Urinary bladder (tissue), 3 donors: ENCODE measurements at regions not wholly inside any gene's neighbourhood (a gene's known extent, or its start where the extent isn't known, plus 50 kb on each side); places are given as distances from the start of the nearest gene placed in this dataset.

Source experiments
- DNase-seq: peaks from one replicate; pipeline ENCODE4 v3.0.0-alpha.2; 2015; ENCODE audit errors: extremely low spot score
- H3K27ac ChIP-seq: one replicate; pipeline ENCODE4 v1.5.1; 2013; ENCODE audit warnings: low read depth, mild to moderate bottlenecking, moderate library complexity
- H3K36me3 ChIP-seq: one replicate; pipeline ENCODE4 v1.6.1; 2013; ENCODE audit warnings: mild to moderate bottlenecking, moderate library complexity; ENCODE audit not compliant: insufficient read depth
- H3K4me1 ChIP-seq: one replicate; pipeline ENCODE4 v1.6.1; 2013; ENCODE audit warnings: mild to moderate bottlenecking, moderate library complexity; ENCODE audit not compliant: insufficient read depth
- H3K4me3 ChIP-seq: one replicate; pipeline ENCODE4 v1.5.1; 2013; ENCODE audit warnings: low read depth, low read length
- WGBS: extraction: QIAGEN DNeasy Blood & Tissue Kit; methylation state at CpG from one replicate; pipeline ENCODE4 v1.1.7; 2013; 5-methylcytosine and 5-hydroxymethylcytosine counted together
- donor health status: healthy with polysubstance abuse.
- donor health status: healthy.

DNA sequence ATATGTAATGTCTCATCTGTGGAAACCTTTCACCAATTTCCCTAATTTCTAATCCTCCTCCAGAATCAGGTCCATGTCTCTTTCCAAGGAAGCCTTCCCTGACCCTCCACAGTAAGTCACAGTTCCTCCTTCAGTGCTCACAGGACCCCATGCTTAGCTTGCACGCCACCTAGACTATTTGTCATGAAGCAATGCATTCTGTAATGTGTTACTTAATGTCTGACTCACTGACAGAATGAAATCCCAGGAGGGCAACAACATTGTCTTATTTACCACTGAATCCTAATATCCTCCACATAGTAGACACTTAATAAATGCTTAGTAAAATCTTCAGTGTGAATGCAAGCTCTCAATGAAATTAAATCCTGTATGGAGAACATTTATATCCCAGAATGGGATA, 245.9 kb upstream of the PLD5 start:
- H3K4me3 ChIP-seq, result no peak overlapping the region
- H3K4me1 ChIP-seq, result no peaks in the 10 kb centered on the region
- H3K27ac ChIP-seq, result no peak overlapping the region
- no peak for DNase-seq
- no peaks in the 10 kb centered on the region for H3K36me3 ChIP-seq
- 65% methylated on average over 1 of the region's 1 CpG for WGBS

DNA sequence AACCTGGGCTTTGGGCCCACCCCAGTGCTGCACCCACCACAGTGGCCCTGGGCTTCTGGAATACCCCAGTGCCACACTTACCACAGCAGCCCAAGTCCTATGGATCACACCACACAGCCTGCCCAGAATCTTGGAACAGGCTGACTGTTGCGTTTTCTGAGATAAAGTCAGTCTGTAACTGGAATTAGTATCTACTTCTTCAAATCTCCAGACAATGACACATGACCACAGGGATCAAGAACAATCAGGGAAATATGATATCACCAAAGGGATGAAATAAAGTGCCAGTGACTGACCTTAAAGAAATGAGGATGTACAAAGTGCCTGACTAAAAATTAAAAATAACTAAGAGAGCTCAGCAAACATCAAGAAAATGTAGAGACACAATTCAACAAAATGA, 239.7 kb upstream of the PLD5 start:
- 76% methylated on average over 1 of the region's 1 CpG for WGBS
- DNase-seq, result no peak

DNA sequence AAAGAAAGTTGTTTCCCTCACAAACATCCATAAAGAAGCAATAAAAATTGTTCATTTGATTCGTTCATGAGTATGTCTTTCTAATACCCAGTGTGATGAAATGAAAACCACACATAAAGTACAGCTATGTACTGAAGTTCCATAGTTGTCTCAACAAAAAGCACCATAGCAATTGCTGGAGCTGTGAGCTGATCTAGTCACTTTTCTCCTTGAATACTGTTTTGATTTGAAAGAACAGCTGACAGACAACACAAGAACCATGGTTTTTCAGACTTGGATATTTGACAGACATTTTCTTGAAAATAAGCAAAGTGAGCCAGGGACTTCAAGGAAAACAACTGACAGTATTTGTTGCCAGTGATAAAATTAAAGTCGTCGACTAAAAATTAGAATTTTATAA, 237.1 kb upstream of the PLD5 start:
- Histone ChIP-seq H3K27ac (no peak overlapping the region), H3K4me1 (no peaks in the 10 kb centered on the region), H3K36me3 (no peaks in the 10 kb centered on the region), H3K4me3 (no peak overlapping the region)
- WGBS, result 77% methylated on average over 3 of the region's 3 CpGs
- no peak for DNase-seq

More for the DNA sequence above, 239.7 kb upstream of the PLD5 start:
- Histone ChIP-seq H3K4me1 (no peaks in the 10 kb centered on the region), H3K36me3 (no peaks in the 10 kb centered on the region), H3K4me3 (no peak overlapping the region), H3K27ac (no peak overlapping the region)

DNA sequence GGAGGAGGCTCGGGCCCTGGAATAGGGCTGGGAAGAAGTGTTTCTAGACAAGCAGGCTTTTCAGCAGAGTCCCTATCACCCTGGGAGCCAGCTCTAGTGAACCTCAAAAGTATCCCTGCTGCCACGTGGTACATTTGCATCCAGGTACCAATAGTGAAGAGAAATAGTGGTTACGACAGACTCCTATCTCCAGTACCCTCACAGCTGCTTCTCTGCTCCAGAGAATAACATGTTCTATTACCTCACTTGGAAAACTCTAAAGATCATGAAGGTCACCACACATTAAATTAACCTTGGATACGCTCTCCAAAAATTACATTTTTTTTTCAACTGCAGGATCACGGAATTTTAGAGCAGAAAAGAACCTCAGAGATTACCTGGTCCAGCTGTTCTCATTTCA, 230.4 kb upstream of the PLD5 start:
- DNase-seq, result no peak
- no peaks in the 10 kb centered on the region for H3K4me1 ChIP-seq
- no peaks in the 10 kb centered on the region for H3K36me3 ChIP-seq
- H3K27ac ChIP-seq, result no peak overlapping the region
- no peak overlapping the region for H3K4me3 ChIP-seq
- 79% methylated on average over 5 of the region's 5 CpGs for WGBS

DNA sequence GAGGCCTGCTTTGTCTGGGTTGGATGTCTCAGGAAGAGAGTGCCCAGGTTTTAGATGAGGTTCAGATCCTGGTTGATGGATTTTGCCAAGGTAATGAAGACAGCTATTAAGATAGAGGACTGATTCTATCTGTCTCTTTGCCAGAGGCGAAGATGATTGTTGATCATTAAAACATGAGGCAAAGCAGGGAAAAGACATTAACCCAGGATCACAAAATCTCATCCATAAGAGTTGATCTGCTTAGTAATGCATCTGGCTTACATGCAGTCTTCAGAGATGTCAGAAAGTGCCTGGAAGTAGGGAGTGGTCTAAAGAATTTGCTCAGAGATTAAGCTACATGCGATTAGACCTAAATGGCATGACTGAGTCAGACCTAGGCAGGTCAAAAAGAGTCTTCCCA, 229.6 kb upstream of the PLD5 start:
- Histone ChIP-seq H3K4me1 (no peaks in the 10 kb centered on the region), H3K36me3 (no peaks in the 10 kb centered on the region), H3K27ac (no peak overlapping the region), H3K4me3 (no peak overlapping the region)
- DNase-seq, result peak; percentile 6
- 76% methylated on average over 2 of the region's 2 CpGs for WGBS

DNA sequence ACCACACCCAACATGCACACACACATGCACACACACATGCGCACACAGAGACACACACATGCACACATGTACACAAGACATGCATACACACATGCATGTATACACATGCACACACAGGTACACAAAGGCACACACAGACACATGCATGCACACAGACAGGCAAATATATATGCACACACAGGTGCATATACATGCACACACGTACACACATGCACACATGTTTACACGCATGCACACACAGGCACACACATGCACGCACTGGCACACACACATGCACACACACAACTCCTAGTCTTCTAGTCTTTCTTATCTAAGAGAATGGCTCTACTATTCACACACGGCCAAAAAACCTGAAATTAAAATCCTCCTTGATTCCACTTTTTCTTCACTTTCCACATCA, 222.7 kb upstream of the PLD5 start:
- 84% methylated on average over 5 of the region's 5 CpGs for WGBS
- no peak for DNase-seq
- Histone ChIP-seq H3K4me1 (no peaks in the 10 kb centered on the region), H3K27ac (no peak overlapping the region), H3K36me3 (no peaks in the 10 kb centered on the region), H3K4me3 (no peak overlapping the region)

DNA sequence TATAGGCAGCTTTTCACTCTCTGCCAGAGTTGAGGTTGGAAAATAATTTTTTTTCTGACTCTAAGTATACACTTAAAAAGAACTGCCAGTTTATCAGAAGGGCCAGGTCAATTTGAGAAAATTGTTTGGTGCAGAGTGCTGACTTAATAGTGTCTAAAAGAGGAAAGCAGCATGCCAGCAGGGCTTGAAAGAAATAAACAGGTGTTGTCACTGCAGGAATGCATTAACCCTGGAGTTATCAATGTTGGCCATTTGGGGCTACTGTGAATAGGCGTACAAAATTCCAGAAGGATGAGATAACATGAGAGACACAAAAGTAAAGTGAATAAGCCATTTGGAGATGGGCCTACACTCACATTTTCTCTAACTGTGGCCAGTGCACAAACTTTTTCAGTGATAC, 220.6 kb upstream of the PLD5 start:
- no peak for DNase-seq
- Histone ChIP-seq H3K27ac (no peak overlapping the region), H3K36me3 (no peaks in the 10 kb centered on the region), H3K4me1 (no peaks in the 10 kb centered on the region), H3K4me3 (no peak overlapping the region)
- 53% methylated on average over 1 of the region's 1 CpG for WGBS

DNA sequence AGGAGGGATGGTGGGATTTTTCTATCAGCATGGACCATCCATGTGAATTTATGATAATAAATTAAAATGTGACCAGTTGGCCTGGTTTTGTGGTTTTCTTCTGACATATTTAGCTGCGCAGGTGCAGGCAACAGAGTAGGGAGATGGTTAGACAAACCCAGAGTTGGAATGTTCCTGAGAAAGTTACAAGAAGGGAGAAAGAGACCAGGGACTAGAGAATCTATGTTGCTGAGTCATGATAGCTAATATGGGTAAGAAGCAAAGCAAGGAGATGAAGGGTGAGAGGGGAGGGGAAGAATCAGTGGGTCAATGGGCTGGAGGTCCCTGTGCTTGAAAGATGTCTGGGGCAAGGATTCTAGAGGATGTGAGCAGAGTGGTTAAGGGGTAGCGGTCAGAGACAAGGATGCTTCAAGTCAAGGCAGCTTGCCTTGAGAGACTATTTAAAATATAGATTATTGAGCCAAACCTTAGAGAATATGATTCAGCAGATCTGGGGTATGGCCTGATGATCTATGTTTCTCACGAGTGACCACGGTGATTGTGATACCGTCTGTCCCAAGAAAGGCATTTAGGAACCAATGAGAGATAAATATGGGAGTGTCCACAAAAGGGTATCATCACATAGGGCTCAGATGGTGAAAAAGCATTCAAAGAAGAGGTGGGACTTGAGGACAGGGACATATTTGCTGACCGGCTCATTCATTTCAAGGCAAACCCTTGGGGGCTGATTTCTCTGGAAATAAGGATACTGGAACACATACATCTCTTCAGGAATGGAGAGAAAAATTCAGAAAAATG, 219.7 kb upstream of the PLD5 start:
- no peaks in the 10 kb centered on the region for H3K36me3 ChIP-seq
- no peak overlapping the region for H3K4me3 ChIP-seq
- H3K4me1 ChIP-seq, result no peaks in the 10 kb centered on the region
- 92% methylated on average over 6 of the region's 6 CpGs for WGBS
- DNase-seq, result no peak
- H3K27ac ChIP-seq, result no peak overlapping the region

DNA sequence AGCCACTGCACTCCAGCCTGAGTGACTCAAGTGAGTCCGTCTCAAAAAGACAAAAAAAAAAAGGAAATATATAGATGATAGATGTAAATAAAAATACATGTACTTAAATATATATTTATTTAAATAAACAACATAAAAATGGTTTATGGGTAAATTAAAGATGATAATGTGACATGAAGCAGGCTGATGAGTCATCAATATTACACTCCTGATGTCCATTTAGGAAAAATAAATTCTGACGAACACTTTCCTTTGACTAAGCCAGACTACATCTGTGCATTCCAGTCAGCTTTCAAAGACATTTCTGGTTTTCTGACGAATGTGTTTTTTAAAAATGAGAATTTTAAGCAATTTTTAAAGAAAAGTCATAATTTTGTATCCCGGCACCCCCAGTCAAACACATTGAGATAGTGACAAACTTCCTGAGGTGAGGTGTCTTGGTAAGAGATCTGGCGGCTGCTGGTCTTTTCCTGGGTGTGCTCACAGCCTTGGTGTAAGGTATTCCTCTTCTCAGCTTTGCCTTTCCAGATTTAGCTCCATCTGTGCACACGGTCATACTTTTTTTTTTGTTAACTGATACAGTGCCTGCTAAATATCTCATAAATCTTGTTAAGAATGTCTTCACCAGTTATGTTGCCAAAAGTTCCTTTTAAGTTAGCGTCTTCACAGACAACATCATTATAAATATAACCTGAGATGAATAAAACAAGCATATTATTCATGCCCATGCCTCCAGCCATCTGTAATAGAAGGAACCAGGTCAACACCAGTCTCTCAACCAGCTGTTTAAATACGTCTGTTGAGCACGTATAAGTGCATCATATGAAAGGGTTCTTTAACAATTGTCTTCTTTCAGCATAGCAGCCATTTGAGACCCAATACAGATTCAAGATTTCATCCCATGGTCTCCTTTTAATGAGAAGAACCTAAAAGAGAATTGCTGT, 214.5 kb upstream of the PLD5 start:
- WGBS, result 70% methylated on average over 9 of the region's 9 CpGs
- Histone ChIP-seq H3K36me3 (no peaks in the 10 kb centered on the region), H3K4me3 (no peak overlapping the region), H3K4me1 (no peaks in the 10 kb centered on the region), H3K27ac (no peak overlapping the region)
- no peak for DNase-seq

DNA sequence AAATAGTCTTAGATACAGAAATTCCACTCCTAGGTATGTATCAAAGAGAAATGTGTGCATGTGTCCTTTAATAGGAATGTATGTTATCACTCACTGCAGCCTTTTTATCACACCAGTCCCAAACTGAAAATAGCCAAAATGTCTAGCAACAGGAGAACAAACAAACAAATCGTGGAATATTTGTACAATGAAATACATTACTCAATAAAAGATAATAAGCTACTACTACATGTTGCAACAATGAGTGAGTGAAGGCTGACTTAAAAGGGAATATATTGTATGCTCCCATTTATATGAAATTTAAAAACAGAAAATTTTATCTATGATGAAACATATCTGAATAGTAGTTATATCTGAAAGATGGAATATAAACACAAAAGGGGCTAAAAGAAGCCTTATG, 212.1 kb upstream of the PLD5 start:
- Histone ChIP-seq H3K4me1 (no peaks in the 10 kb centered on the region), H3K4me3 (no peak overlapping the region), H3K27ac (no peak overlapping the region), H3K36me3 (no peaks in the 10 kb centered on the region)
- DNase-seq, result no peak
- WGBS, result 32% methylated on average over 1 of the region's 1 CpG

DNA sequence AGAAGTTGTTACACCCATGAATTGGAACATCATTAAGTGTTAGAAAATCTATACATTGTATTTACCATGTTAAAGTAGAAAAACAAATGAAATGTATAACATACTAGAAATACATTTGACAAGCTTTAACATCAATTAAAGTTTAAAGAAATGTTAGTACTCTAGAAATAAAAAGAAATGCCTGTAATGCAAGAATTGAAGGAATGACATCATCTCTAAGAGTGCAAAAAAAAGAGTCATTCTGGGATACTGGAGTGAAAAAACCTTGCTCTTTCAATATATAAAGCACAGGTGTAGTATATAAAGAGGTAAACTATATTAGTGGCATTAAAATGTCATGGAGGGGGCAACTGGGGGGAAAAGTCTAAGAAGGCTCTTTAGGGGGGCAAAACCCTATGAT, 210.8 kb upstream of the PLD5 start:
- H3K4me3 ChIP-seq, result no peak overlapping the region
- no peak for DNase-seq
- H3K36me3 ChIP-seq, result no peaks in the 10 kb centered on the region
- H3K27ac ChIP-seq, result no peak overlapping the region
- no peaks in the 10 kb centered on the region for H3K4me1 ChIP-seq

DNA sequence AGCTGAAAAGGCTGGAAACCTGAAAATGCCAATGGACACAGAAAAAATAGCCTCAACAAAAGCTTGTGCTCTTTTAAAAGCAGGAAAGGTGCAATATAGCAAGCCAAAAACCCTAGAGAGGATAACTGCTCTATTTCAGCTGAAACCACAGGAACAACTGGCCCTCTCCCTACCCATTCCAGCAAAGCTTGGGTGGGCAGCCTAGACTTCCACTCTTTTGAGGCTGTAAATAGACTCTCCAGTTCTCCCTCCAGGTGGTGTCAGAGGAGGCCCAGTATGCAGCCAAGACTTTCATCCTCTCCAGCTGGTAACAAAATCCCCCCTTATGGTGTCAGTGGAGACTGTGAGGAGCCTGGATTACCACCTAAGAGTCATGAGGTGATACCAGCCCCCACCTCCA, 206.9 kb upstream of the PLD5 start:
- no peak for DNase-seq
- Histone ChIP-seq H3K4me1 (no peaks in the 10 kb centered on the region), H3K36me3 (no peaks in the 10 kb centered on the region), H3K27ac (no peak overlapping the region), H3K4me3 (no peak overlapping the region)

DNA sequence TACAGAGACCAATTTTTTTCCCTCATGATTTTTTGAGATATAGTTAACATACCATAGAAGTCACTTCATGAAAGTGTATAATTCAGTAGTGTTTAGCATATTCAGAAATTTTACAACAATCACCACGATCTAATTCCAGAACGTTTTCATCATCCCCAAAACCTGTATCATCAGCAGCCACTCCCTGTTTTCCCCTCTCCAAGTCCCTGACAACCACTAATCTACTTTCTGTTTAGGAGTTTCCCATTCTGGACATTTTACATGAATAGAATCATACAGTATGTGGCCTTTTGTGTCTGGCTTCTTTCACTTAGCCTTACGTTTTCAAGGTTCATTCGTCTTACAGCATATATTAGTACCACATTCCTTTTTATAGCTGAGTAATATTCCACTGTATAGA, 204.2 kb upstream of the PLD5 start:
- no peak overlapping the region for H3K27ac ChIP-seq
- no peaks in the 10 kb centered on the region for H3K36me3 ChIP-seq
- DNase-seq, result no peak
- 74% methylated on average over 4 of the region's 4 CpGs for WGBS
- H3K4me1 ChIP-seq, result no peaks in the 10 kb centered on the region
- H3K4me3 ChIP-seq, result no peak overlapping the region

DNA sequence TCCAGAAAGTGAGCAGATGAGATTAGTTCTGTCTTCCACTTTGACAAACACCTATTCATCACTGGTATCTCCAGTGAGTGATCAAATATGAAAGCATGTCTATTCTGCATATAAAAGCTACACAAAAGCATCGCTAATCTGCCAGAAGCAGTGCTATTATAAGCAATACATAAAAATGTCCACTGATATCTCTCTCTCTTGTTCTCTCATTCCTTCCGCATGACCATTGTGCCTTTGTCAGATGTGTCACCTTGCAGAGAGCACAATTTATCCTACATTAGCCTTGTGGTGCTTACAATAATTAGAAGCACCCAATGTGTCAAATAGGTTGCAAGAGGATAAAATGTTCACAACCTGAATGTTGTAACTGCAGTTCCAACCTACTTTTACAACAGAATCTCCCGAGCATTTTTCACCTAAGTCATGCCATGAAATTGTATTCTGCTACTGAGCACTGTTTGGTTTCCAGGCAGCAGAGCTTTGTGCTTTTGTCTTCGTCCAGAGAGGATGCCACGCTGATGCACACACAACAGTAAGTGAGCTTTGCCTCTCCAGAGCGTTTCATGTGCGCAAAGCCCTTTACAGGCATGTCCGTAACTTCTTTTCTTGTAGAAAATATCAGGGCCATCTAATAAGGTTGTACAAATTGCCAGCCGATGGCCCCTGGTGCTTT, 198.7 kb upstream of the PLD5 start:
- no peak overlapping the region for H3K4me3 ChIP-seq
- 70% methylated on average over 9 of the region's 9 CpGs for WGBS
- no peaks in the 10 kb centered on the region for H3K36me3 ChIP-seq
- no peak for DNase-seq
- H3K27ac ChIP-seq, result no peak overlapping the region
- no peaks in the 10 kb centered on the region for H3K4me1 ChIP-seq
